Adrenal gland (tissue), 9 donors: ENCODE measurements at regions not wholly inside any gene's neighbourhood (a gene's known extent, or its start where the extent isn't known, plus 50 kb on each side); places are given as distances from the start of the nearest gene placed in this dataset.

Source experiments
- DNase-seq, 7 donors: peaks; one replicate each; pipeline ENCODE4 v3.0.0-alpha.2; 2019 to 2020
- H3K27ac ChIP-seq, 5 donors: fragments of 200-600 bp; sonication (generic) in 4 of 5; 1 replicate in 3 of 5; 2 replicates in 2 of 5; pipeline versions ENCODE4 v1.5.1 to v1.8.0; 2016 to 2020; ENCODE audit warnings: mild to moderate bottlenecking in 1 of 5
- H3K27me3 ChIP-seq: fragments of 200-600 bp; 2 replicates; pipeline ENCODE4 v1.8.0; 2021
- H3K36me3 ChIP-seq, 2 donors: fragments of 200-600 bp; replicated peaks in 1 of 2; 1 replicate in 1 of 2; 2 replicates in 1 of 2; pipeline versions ENCODE4 v1.5.1 to v1.8.0; 2018 to 2022
- H3K4me1 ChIP-seq, 2 donors: fragments of 200-600 bp; replicated peaks in 1 of 2; 1 replicate in 1 of 2; 2 replicates in 1 of 2; pipeline versions ENCODE4 v1.5.1 to v1.8.0; 2018 to 2021
- H3K4me3 ChIP-seq, 4 donors: fragments of 200-600 bp; sonication (generic) in 3 of 4; one replicate each; pipeline ENCODE4 v1.5.1; 2016 to 2018
- H3K9me3 ChIP-seq, 3 donors: fragments of 200-600 bp; sonication (generic) in 1 of 3; replicated peaks in 1 of 3; 1 replicate in 2 of 3; 2 replicates in 1 of 3; pipeline versions ENCODE4 v1.5.1 to v1.8.0; 2016 to 2021
- CTCF ChIP-seq, 6 experiments: fragments of 450-650 bp in 4 of 6; fragments of 200-600 bp in 2 of 6; sonication (generic) in 1 of 6; IDR thresholded peaks; 1 replicate in 5 of 6; 2 replicates in 1 of 6; pipeline versions ENCODE4 v1.5.1 to v1.8.0; 2016 to 2021; ENCODE audit warnings: antibody characterized with exemption in 6 of 6, mild to moderate bottlenecking in 2 of 6, moderate library complexity in 1 of 6
- POLR2A ChIP-seq, 2 donors: fragments of 450-650 bp; IDR thresholded peaks; one replicate each; pipeline ENCODE4 v1.6.1; 2017; ENCODE audit warnings: antibody characterized with exemption in 2 of 2, mild to moderate bottlenecking in 2 of 2, moderate library complexity in 1 of 2
- WGBS, 4 donors: extraction: QIAGEN DNeasy Blood & Tissue Kit in 2 of 4; methylation state at CpG; one replicate each; pipeline versions ENCODE4 v1.1.5 to v1.1.7; 2013 to 2017; 5-methylcytosine and 5-hydroxymethylcytosine counted together
- intact Hi-C, 2 donors: fragments of 100-400 bp; cut with DNase I; formaldehyde crosslinking; loops; one replicate each; pipeline versions ENCODE4 v1.14.1 to v1.15.0; 2022 to 2023
- donor health status: healthy with polysubstance abuse.
- donor health status: Bipolar disorder and iron deficiency.
- donor health status: DM: yes; HTN: yes; CAD: no.
- donor health status: DM: no; HTN: no; CAD: no.
- donor health status: DM: no; HTN: no; CAD: no.

- Histone ChIP-seq H3K9me3 (no peaks in the 10 kb centered on the region), H3K4me1 (peaks cover 20 to 35% of the 10 kb centered on the region in 2 donors), H3K27me3 (no peaks in the 10 kb centered on the region), H3K27ac (peak overlapping the region; percentile 49 to 80 (median 77)), H3K4me3 (peak overlapping the region in 1 of 4 donors; percentile 6), H3K36me3 (no peaks in the 10 kb centered on the region)
- TF ChIP-seq POLR2A (IDR thresholded peaks at IDR 0.05) (no peak), CTCF (IDR thresholded peaks at IDR 0.05) (peak in 2 of 6 experiments; percentile 8 to 14)
- intact Hi-C loops: no loop called here
- no peak for DNase-seq
- WGBS, 4 donors: 31 to 38% (median 35%) methylated on average over 12 of the region's 12 CpGs
Measured at GRCh38 chr1:8096105-8097011, 70.2 kb upstream of the ERRFI1 start.

GRCh38 chr1:8095584-8095983 is 69.5 kb upstream of the ERRFI1 start:
- peak overlapping the region in 2 of 5 donors; percentile 77 to 79 for H3K27ac ChIP-seq
- no peak overlapping the region for H3K4me3 ChIP-seq
- WGBS, 4 donors: 96 to 98% (median 97%) methylated on average over 5 of the region's 5 CpGs
- TF ChIP-seq POLR2A (IDR thresholded peaks at IDR 0.05) (no peak), CTCF (IDR thresholded peaks at IDR 0.05) (no peak)
- DNase-seq: no peak
- intact Hi-C loops: no loop called here
- peaks cover 20 to 37% of the 10 kb centered on the region in 2 donors for H3K4me1 ChIP-seq
- no peaks in the 10 kb centered on the region for H3K27me3 ChIP-seq
- H3K36me3 ChIP-seq: no peaks in the 10 kb centered on the region
- no peaks in the 10 kb centered on the region for H3K9me3 ChIP-seq

GRCh38 chr1:8094481-8095241 is 68.6 kb upstream of the ERRFI1 start:
- no peaks in the 10 kb centered on the region for H3K36me3 ChIP-seq
- intact Hi-C loops: no loop called here
- no peaks in the 10 kb centered on the region for H3K9me3 ChIP-seq
- peaks cover 20 to 46% of the 10 kb centered on the region in 2 donors for H3K4me1 ChIP-seq
- peak overlapping the region in 1 of 5 donors; percentile 2 for H3K27ac ChIP-seq
- TF ChIP-seq CTCF (IDR thresholded peaks at IDR 0.05) (no peak), POLR2A (IDR thresholded peaks at IDR 0.05) (no peak)
- no peak overlapping the region for H3K4me3 ChIP-seq
- no peaks in the 10 kb centered on the region for H3K27me3 ChIP-seq
- WGBS, 4 donors: 72 to 79% (median 74%) methylated on average over 18 of the region's 18 CpGs
- DNase-seq: no peak

GRCh38 chr1:8093221-8093980 is 67.3 kb upstream of the ERRFI1 start:
- Histone ChIP-seq H3K9me3 (no peaks in the 10 kb centered on the region), H3K27me3 (no peaks in the 10 kb centered on the region), H3K4me3 (no peak overlapping the region), H3K36me3 (no peaks in the 10 kb centered on the region), H3K27ac (no peak overlapping the region), H3K4me1 (peaks cover 20 to 46% of the 10 kb centered on the region in 2 donors)
- TF ChIP-seq POLR2A (IDR thresholded peaks at IDR 0.05) (no peak), CTCF (IDR thresholded peaks at IDR 0.05) (no peak)
- intact Hi-C loops: no loop called here
- no peak for DNase-seq
- 94 to 96% (median 94%) methylated on average over 10 of the region's 10 CpGs for WGBS, 4 donors
